Osteoblast (primary cell): ENCODE measurements at regions not wholly inside any gene's neighbourhood (a gene's known extent, or its start where the extent isn't known, plus 50 kb on each side); places are given as distances from the start of the nearest gene placed in this dataset.

Experiments
- DNase-seq: peaks from one replicate; pipeline ENCODE4 v3.0.0; 2011; ENCODE audit warnings: low spot score, mixed read lengths; ENCODE audit not compliant: insufficient read length; ENCODE audit errors: missing footprints
- H2AFZ ChIP-seq: 2 replicates; pipeline ENCODE4 v1.6.0; 2011; ENCODE audit warnings: mild to moderate bottlenecking, low read length
- H3K27ac ChIP-seq: 2 replicates; pipeline ENCODE4 v1.5.1; 2011; ENCODE audit warnings: mild to moderate bottlenecking, low read depth, low read length, moderate library complexity
- H3K27me3 ChIP-seq: 2 replicates; pipeline ENCODE4 v1.6.0; 2012; ENCODE audit warnings: mild to moderate bottlenecking, control low read depth, inconsistent platforms, low read length, moderate library complexity; ENCODE audit not compliant: insufficient read depth
- H3K36me3 ChIP-seq: 2 replicates; pipeline ENCODE4 v1.5.1; 2011; ENCODE audit warnings: mild to moderate bottlenecking, low read length, control low read depth, moderate library complexity; ENCODE audit not compliant: insufficient read depth
- H3K4me1 ChIP-seq: 2 replicates; pipeline ENCODE4 v1.5.1; 2011; ENCODE audit warnings: mild to moderate bottlenecking, low read length, control low read depth, moderate library complexity; ENCODE audit not compliant: insufficient read depth
- H3K4me2 ChIP-seq: 2 replicates; pipeline ENCODE4 v1.6.0; 2011; ENCODE audit warnings: mild to moderate bottlenecking, low read length; ENCODE audit not compliant: insufficient read depth
- H3K4me3 ChIP-seq: fragments of 200-600 bp; sonication (generic); 3 replicates; pipeline ENCODE4 v1.5.1; 2012; ENCODE audit warnings: mild to moderate bottlenecking, low read length, inconsistent platforms; ENCODE audit not compliant: insufficient read depth
- H3K79me2 ChIP-seq: 2 replicates; pipeline ENCODE4 v1.6.0; 2012; ENCODE audit warnings: mild to moderate bottlenecking, low read length, control low read depth, inconsistent platforms; ENCODE audit not compliant: insufficient read depth
- H3K9me3 ChIP-seq: 2 replicates; pipeline ENCODE4 v1.5.1; 2011; ENCODE audit warnings: low read depth, low read length, control low read depth
- H4K20me1 ChIP-seq: 2 replicates; pipeline ENCODE4 v1.6.0; 2012; ENCODE audit warnings: mild to moderate bottlenecking, low read length, control low read depth; ENCODE audit not compliant: insufficient read depth
- TF ChIP-seq, protein P1 (sequence below): IDR thresholded peaks from 2 replicates; pipeline ENCODE4 v1.5.1; 2011; ENCODE audit warnings: mild to moderate bottlenecking, low read depth, low read length, moderate library complexity; ENCODE audit errors: extremely low read depth

DNA sequence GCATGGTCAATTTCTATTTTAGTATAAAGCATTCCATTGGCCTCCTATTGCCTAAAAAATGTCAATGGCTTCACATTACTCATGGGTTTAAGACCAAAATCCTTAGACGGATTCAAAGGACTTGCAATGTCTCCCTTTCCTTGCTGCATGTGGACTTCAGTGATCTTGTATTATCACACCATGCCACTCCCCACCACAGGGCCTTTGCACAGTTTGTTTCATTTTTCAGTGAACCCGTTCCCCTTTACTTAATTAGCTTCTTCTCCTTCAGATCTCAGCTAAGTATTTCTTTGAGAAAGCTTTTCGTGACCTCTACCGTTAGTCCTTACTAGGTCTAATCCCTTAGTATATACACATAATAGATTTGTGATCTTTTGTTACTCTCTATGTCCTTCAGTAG, 269.7 kb downstream of the FAM76B start:
- H3K79me2 ChIP-seq = no peaks in the 10 kb centered on the region
- H3K4me3 ChIP-seq = no peak overlapping the region
- no peak overlapping the region for H2AFZ ChIP-seq
- H4K20me1 ChIP-seq = no peaks in the 10 kb centered on the region
- DNase-seq = no peak
- TF ChIP-seq, protein P1, sequence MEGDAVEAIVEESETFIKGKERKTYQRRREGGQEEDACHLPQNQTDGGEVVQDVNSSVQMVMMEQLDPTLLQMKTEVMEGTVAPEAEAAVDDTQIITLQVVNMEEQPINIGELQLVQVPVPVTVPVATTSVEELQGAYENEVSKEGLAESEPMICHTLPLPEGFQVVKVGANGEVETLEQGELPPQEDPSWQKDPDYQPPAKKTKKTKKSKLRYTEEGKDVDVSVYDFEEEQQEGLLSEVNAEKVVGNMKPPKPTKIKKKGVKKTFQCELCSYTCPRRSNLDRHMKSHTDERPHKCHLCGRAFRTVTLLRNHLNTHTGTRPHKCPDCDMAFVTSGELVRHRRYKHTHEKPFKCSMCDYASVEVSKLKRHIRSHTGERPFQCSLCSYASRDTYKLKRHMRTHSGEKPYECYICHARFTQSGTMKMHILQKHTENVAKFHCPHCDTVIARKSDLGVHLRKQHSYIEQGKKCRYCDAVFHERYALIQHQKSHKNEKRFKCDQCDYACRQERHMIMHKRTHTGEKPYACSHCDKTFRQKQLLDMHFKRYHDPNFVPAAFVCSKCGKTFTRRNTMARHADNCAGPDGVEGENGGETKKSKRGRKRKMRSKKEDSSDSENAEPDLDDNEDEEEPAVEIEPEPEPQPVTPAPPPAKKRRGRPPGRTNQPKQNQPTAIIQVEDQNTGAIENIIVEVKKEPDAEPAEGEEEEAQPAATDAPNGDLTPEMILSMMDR = no peak
- no peak overlapping the region for H3K4me2 ChIP-seq
- no peaks in the 10 kb centered on the region for H3K9me3 ChIP-seq
- no peaks in the 10 kb centered on the region for H3K36me3 ChIP-seq
- H3K27me3 ChIP-seq = no peaks in the 10 kb centered on the region
- peaks cover 29% of the 10 kb centered on the region for H3K4me1 ChIP-seq
- no peak overlapping the region for H3K27ac ChIP-seq

DNA sequence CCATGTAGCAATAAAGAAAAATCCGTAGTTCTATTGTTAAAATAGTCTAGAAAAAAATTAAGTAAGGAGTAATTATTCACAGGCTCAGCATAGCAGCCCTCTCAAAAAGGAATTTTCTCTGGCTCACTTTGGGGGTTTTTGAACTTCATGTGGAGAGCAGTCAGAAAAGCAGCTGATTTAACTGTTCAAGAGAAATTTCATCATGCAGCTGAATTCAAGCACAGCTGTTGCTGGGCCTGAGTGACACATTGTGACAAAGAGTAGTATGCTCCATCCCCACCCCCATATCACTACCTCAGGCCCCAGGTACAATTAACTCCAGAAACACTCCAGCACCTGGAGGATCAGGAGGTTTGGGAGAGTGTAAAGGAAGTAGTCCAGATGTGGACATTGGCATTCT, 272.1 kb downstream of the FAM76B start:
- no peaks in the 10 kb centered on the region for H3K79me2 ChIP-seq
- H3K36me3 ChIP-seq = no peaks in the 10 kb centered on the region
- H3K27me3 ChIP-seq = no peaks in the 10 kb centered on the region
- peaks cover 42% of the 10 kb centered on the region for H3K4me1 ChIP-seq
- no peaks in the 10 kb centered on the region for H3K9me3 ChIP-seq
- H3K4me3 ChIP-seq = no peak overlapping the region
- H3K4me2 ChIP-seq = no peak overlapping the region
- DNase-seq = no peak
- TF ChIP-seq, protein P1 = no peak
- no peak overlapping the region for H3K27ac ChIP-seq
- no peak overlapping the region for H2AFZ ChIP-seq
- no peaks in the 10 kb centered on the region for H4K20me1 ChIP-seq

GRCh38 chr11:95516786-95517185, 272.8 kb downstream of the FAM76B start:
- no peak overlapping the region for H3K4me2 ChIP-seq
- DNase-seq = no peak
- no peaks in the 10 kb centered on the region for H3K27me3 ChIP-seq
- no peaks in the 10 kb centered on the region for H3K9me3 ChIP-seq
- H3K79me2 ChIP-seq = no peaks in the 10 kb centered on the region
- no peaks in the 10 kb centered on the region for H4K20me1 ChIP-seq
- H2AFZ ChIP-seq = no peak overlapping the region
- H3K36me3 ChIP-seq = no peaks in the 10 kb centered on the region
- TF ChIP-seq, protein P1 = no peak
- H3K4me1 ChIP-seq = peaks cover 48% of the 10 kb centered on the region
- H3K4me3 ChIP-seq = no peak overlapping the region
- H3K27ac ChIP-seq = no peak overlapping the region

DNA sequence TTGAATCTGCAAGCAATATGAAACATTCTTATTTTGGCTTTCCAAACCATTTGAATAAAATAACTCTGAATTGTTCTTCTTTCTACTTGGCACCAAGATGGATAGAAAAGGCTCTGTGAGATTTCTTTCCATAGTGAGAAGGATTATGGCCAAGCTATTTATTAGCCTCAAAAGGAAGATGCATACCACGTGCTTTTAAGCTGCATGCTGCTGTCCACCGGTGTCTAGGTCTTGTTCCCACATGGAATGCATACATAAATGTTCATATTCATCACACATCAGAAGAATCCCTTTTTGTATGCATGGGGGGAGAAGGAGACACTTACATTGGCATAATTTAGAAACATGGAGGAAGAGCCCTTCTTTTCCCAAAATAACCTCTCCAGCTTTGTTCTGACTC, 273.4 kb downstream of the FAM76B start:
- Histone ChIP-seq H3K4me1 (peaks cover 49% of the 10 kb centered on the region), H3K27ac (no peak overlapping the region), H2AFZ (no peak overlapping the region), H3K79me2 (no peaks in the 10 kb centered on the region), H3K27me3 (no peaks in the 10 kb centered on the region), H4K20me1 (no peaks in the 10 kb centered on the region), H3K4me3 (no peak overlapping the region), H3K4me2 (no peak overlapping the region), H3K36me3 (no peaks in the 10 kb centered on the region), H3K9me3 (no peaks in the 10 kb centered on the region)
- no peak for DNase-seq
- TF ChIP-seq, protein P1 = no peak
